ENCODE measurements at regions not wholly inside any gene's neighbourhood (a gene's known extent, or its start where the extent isn't known, plus 50 kb on each side); places are given as distances from the start of the nearest gene placed in this dataset.

GRCh38 chr10:20726381-20726780 is 170.7 kb downstream of the NEBL start:
- DNase-seq (ENCODE audit: insufficient read length, low spot score): no peak
- no peak for FAIRE-seq

GRCh38 chr10:20714979-20715378 is 182.1 kb downstream of the NEBL start:
- TF ChIP-seq CTCF (IDR thresholded peaks at IDR 0.05; ENCODE audit: insufficient read depth, missing control alignments): no peak
- FAIRE-seq (no peak), DNase-seq (ENCODE audit: insufficient read length, low spot score) (no peak)

More at GRCh38 chr10:20726381-20726780, 170.7 kb downstream of the NEBL start:
- TF ChIP-seq CTCF (IDR thresholded peaks at IDR 0.05; ENCODE audit: insufficient read depth, missing control alignments): no peak

- no peak for DNase-seq (ENCODE audit: insufficient read length, low spot score)
- TF ChIP-seq CTCF (IDR thresholded peaks at IDR 0.05; ENCODE audit: insufficient read depth, missing control alignments): no peak
- no peak for FAIRE-seq
Measured at GRCh38 chr10:20714518-20714917, 182.6 kb downstream of the NEBL start.

- DNase-seq (ENCODE audit: insufficient read length, low spot score) (no peak), FAIRE-seq (no peak)
- no peak for TF ChIP-seq CTCF (IDR thresholded peaks at IDR 0.05; ENCODE audit: insufficient read depth, missing control alignments)
Measured at GRCh38 chr10:20713420-20713819, 183.7 kb downstream of the NEBL start.

- no peak for TF ChIP-seq CTCF (IDR thresholded peaks at IDR 0.05; ENCODE audit: insufficient read depth, missing control alignments)
- no peak for DNase-seq (ENCODE audit: insufficient read length, low spot score)
- no peak for FAIRE-seq
Measured at GRCh38 chr10:20712774-20713173, 184.3 kb downstream of the NEBL start.

- no peak for TF ChIP-seq CTCF (IDR thresholded peaks at IDR 0.05; ENCODE audit: insufficient read depth, missing control alignments)
- no peak for DNase-seq (ENCODE audit: insufficient read length, low spot score)
- no peak for FAIRE-seq
Measured at GRCh38 chr10:20709708-20710107, 187.4 kb downstream of the NEBL start.

GRCh38 chr10:20708305-20708704 is 188.8 kb downstream of the NEBL start:
- DNase-seq (ENCODE audit: insufficient read length, low spot score) (no peak), FAIRE-seq (no peak)
- TF ChIP-seq CTCF (IDR thresholded peaks at IDR 0.05; ENCODE audit: insufficient read depth, missing control alignments): no peak

Measured in D721Med (cell line).